ENCODE measurements at regions not wholly inside any gene's neighbourhood (a gene's known extent, or its start where the extent isn't known, plus 50 kb on each side); places are given as distances from the start of the nearest gene placed in this dataset.
A peak's percentile ranks its signal among the peaks of the same experiment; 100 is the strongest.
"Not testable (repeated sequence)": the region's sequence is repeated elsewhere in the genome, so short reads cannot be mapped to it uniquely, and the experiment has no call there.

DNA sequence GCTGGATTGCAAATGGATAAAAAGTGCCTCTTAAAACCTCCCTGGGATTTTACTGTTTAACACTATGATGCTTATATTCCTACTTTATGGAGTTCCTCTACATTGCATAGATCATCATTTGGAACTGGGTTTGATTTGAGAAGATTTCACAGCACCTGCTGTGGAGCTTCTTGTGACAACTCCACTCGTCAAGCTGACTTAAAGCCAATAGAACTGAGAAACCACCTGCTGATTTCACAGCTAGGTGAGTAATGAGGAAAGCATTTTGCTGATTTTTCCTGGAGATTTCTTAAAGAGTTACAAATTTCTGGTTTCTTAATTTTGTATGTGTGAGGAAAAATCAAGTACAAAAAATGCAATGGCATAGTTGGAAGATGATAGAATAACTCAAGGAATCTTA, 739.1 kb upstream of the LRRTM1 start:
- DNase-seq (ENCODE audit: low spot score) = no peak

DNA sequence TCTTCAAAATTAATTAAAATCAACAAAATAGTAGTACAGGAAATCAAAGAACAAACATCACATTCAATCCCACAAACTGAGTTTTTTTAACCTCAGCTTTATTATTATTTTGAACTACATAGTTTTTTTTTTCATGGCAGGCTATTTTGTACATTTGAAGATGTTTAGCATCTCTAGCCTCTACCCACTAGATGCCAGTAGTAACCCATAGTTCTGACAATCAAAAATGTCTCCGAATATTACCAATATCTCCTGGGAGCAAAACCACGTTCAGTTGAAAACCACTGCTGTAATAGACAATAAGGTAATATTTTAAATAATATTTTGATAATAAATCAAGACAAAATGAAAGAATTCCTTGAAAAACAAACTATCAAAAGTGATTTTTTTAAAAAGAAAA, 702.6 kb upstream of the LRRTM1 start:
- no peak for DNase-seq (ENCODE audit: low spot score)

DNA sequence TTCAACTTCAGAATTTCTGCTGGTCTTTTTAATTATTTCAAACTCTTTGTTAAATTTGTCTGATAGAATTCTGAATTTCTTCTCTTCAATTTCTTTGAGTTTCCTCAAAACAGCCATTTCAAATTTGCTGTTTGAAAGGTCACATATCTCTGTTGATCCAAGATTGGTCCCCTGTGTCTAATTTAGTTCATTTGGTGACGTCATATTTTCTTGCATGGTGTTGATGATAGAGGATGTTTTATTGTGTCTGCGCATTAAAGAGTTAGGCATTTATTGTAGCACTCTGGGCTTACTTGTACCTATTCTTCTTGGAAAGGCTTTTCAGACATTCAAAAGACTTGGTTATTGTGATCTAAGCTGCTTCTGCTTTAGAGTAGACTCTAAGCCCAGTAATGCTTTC, 698.4 kb upstream of the LRRTM1 start:
- no peak for DNase-seq (ENCODE audit: low spot score)

DNA sequence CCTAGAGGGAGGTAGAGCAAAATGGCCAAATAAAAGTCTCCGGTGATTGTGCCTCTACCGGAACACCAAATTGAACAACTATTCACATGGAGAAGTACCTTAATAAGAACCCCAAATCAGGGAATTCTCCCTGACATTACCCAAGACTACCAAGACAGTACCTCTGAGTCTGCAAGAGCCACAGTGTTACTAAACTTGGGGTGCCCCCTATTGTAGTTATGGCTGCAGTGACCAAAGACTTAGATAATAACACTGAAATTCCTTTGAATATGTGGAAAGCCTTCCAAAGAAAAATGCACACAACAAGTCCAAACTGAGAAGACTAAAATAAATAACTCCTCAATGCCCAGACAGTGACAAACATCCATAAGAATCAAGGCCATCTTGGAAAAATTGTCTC, 682.9 kb upstream of the LRRTM1 start:
- no peak for DNase-seq (ENCODE audit: low spot score)

DNA sequence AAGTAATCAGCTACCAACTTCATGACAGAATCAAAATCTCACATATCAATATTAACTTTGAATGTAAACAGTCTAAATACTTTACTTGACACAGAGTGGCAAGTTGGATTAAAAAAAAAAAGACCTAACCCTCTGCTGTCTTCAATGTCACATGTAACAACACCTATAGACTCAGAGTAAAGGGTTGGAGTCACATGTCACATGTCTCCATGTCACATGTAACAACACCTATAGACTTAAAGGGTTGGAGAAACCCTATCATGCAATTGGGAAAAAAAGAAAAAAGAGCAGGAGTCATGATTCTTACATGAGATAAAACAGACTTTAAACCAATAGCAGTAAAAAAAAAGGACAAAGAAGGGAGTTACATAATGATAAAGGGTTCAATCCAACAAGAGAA, 665.3 kb upstream of the LRRTM1 start:
- DNase-seq (ENCODE audit: low spot score) = no peak

DNA sequence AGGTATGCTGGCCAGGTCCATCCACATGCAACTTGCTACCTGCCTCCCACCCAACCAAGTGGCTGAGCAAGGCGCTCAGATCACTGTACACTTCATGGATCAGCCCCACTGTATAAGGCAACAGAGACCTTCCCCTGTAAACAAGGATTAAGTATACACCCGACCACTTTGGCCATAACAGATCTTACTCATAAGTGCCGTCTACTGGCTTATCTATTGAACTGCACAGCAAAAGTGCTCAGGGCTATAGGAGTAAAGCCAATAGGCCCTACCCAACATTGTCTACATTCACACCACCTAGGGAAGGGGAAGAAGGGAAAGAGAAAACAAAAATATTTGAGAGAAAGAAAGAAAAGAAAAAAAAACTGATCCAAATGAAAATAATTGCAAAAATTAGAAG, 663.9 kb upstream of the LRRTM1 start:
- no peak for DNase-seq (ENCODE audit: low spot score)

DNA sequence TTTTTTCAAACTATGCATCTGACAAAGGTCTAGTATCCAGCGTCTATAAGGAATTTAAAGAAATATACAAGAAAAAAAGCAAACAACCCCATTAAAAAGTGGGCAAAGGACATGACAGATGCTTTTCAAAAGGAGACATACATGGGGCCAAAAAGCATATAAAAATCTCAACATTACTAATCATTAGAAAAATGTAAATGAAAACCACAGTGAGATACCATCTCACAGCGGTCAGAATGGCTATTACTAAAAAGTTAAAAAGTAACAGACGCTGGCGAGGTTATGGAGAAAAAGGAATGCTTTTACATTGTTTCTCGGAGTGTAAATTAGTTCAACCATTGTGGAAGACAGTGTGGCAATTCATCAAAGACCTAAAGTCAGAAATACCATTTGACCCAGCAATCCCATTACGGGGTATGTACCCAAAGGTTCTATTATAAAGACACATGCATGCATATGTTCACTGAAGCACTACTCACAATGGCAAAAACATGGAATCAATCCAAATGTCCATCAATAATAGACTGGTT, 643.1 kb upstream of the LRRTM1 start:
- DNase-seq (ENCODE audit: low spot score) = no peak

DNA sequence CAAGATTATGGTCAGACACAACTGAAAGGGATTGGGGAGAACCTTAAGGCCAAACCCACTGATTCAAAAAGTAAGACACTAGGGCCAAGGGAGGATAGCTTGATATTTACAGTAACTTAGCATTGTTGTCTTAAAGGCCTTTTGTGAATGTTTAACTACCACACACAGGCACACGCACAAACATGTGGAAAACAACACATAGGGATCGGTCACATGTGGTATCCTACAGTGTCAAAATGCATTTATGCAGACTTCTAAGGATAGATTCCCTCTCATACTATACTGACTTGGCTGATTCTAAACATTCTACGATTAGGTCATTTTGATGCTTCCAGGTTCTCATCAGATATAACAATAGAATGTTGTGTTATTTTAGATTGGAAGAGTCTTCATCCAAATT, 638.9 kb upstream of the LRRTM1 start:
- DNase-seq (ENCODE audit: low spot score) = no peak

DNA sequence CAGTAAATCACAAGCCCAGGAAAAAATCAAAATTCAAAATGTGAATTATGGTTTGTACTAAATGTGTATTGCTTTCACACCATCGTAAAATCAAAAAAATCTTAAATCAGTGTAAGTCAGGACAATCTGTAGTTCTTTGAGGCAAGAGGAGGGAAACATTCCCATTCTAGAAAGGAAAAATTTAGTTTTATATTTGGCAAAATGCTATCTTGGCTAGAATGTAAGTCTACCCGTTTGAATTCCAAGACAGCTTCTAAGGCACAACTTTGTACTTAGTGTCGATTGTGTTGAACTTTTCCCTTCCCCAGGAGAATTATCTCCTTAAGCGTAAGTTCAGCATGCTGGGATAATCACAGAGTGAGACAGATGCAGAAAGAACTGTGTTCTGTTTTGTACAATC, 638.2 kb upstream of the LRRTM1 start:
- no peak for DNase-seq (ENCODE audit: low spot score)

DNA sequence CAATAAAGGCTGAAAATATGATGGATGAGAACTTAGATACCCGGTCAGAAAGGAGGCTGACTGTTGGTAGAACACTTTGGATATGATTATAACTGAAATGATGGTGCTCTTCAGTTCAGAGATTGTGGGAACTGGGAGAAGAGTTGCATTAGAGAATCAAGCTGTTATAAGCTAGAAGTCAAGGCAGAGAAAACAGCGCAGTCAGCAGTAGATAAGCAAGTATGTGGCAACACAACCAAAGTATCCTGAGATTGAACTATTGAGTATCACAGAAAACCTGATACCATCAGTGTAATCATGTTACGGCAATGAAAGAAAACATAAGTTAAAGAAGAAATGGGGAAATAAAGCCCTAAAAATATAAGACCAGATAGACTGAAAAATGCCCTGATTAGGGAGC, 633.9 kb upstream of the LRRTM1 start:
- DNase-seq (ENCODE audit: low spot score) = no peak

DNA sequence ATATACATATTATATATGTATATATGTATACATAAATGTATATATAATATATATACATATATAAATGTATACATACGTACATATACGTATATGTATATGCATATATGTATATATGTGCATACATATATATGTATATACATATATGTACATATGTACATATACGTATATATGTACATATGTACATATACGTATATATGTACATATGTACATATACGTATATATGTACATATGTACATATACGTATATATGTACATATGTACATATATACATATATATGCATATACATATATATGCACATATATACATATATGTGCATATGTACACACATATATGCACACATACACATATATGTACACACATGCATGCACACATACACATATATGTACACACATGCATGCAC, 627.3 kb upstream of the LRRTM1 start:
- not testable (repeated sequence) for DNase-seq (ENCODE audit: low spot score)

DNA sequence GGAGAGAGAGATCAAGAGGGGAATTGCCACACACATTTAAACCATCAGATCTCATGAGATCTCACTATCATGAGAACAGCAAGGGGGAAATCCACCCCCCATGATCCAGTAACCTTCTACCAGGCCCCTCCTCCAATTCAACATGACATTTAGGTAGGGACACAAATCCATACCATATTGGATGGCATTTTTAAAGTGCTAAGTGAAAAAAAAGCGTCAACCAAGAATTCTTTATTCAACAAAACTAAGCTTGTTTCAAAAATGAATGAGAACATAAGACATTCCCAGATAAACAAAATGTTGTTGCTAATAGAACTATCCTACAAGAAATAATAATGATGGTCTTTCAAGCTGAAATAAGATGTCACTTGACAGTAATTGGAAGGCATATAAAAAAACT, 626.2 kb upstream of the LRRTM1 start:
- DNase-seq (ENCODE audit: low spot score) = no peak

DNA sequence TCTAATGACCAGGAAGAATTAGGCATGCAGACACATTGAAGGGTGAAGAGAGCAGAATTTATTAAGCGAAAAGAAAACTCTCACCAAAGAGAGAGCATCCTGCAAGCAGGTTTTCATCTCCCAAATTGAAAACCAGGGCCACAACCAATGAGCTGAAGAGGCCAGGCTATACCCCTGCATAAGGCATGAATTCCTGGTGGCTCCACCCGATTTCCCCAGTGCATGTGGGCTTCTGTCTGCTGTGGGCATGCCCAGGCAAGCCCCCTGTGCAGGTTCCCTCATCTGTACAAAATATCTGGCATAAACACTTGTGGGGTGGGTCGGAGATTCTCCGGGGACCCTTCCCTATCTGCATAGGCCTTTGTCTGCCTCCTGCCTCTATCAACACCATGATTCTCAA, 621.6 kb upstream of the LRRTM1 start:
- DNase-seq (ENCODE audit: low spot score) = no peak

DNA sequence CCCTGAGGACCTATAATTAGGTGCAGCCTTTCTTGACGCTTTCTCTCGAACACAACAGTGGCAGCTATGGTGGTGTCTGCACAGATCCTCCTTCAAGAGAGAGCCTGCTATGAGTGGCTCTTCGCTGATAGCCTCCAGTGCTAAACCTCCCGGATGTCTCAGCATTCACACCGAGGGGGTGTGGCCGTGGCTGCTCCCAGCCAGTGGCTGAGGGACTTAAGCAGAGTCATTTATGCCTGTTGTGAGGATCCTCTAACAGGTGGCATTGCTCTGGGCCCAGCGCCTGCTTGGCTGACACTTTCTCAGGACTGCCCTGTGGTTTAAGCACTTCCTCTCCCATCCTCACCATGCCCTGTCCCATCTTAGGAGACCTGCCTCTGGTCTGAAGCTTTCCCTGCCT, 592.0 kb upstream of the LRRTM1 start:
- DNase-seq (ENCODE audit: low spot score) = peak; percentile 44

DNA sequence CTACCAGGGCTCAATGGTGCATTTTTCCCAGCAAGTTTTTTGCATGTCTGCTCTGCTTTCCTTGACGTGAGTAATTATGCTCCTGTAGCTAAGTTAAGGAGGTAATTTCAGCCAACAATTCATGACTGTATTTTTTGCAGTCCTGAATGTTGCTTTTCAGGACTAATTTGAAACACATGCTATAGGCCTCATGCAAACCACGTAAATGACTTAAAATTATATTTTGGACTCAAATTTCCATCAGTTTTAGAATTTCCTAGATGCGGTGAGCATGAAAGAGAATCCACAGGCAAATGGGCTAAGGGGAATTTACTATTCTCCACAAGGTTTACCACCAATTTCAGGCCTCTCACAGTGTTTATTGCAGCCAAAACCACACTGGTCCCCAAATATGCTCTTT, 589.9 kb upstream of the LRRTM1 start:
- no peak for DNase-seq (ENCODE audit: low spot score)

DNA sequence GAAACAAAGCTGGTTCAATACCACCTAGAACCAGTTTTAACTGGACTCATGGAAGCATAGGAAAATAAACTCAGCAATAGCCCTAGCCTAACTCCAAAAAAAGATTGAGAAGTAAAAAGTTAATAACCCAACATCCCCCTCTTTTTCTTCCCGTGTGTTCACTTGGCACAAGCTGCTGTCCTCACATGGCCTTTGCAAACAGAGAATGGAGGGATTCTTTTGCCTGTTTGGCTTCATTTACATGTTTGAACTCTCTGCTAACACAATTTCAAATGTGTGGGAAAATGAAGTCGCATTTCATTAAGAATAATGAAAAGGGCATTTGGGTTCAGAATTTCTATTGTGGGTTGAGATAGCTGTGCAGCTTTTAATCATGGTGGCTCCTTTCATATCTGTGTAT, 589.2 kb upstream of the LRRTM1 start:
- no peak for DNase-seq (ENCODE audit: low spot score)

DNA sequence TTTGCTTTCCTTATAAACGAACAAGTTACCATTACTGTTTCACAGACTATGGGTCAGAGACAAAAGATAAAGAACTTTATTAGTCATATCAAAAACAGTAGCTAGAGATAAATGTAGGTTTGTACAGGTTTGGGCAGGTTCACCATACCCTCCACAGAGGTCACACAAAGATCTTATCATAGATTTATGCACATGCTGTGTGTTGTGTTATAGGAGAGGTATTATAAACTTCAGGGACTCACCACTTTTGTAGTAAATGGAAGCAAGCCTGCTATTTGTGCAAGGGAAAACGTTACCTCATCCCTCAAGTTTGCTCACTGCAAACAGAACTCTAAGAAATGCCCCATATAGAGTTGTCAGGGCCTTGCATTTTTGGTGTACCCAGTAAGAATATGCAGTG, 584.5 kb upstream of the LRRTM1 start:
- DNase-seq (ENCODE audit: low spot score) = no peak

DNA sequence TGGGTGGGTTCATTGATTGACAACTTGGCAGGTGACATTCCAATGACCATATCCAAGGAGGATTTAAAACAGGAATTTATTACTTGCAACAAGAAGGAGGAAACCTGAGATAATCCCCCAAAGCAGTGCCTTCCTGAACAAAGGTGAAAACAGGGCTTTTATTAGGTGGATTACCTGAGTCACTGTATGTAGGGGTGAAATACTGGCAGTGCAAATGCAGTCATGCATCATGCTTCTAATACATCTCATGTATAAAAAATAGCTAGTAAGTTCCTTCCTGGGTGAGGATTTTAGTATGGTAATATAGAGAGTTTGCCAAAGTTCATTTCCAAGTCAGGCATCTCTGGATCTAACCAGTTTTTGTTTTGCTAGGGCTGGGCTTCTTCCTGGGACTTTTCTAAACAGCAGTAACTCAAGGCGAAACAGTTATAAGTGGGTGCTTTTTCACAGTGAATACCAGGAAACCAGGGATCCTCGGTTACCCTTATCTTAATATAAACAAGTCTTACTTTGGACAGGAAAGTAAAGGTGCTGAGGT, 583.4 kb upstream of the LRRTM1 start:
- no peak for DNase-seq (ENCODE audit: low spot score)

DNA sequence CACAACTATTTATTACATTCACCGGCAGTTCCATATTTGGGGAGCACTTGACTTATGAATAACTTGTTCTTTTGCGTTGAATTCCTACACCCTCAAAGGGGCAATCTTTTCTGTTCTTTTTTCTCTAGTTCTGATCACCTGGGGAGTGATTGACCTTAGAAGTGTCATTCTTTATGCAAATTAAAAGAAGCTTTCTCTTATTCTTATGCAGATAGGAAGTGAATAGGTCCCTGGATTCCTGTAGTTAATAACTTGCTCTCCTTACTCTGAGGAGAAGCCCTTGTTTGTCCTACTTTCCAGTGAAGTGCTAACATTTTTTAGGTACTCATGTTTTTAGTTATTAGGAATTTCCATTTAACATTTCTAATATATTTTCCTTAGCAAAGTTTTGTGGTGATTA, 569.8 kb upstream of the LRRTM1 start:
- DNase-seq (ENCODE audit: low spot score) = no peak

DNA sequence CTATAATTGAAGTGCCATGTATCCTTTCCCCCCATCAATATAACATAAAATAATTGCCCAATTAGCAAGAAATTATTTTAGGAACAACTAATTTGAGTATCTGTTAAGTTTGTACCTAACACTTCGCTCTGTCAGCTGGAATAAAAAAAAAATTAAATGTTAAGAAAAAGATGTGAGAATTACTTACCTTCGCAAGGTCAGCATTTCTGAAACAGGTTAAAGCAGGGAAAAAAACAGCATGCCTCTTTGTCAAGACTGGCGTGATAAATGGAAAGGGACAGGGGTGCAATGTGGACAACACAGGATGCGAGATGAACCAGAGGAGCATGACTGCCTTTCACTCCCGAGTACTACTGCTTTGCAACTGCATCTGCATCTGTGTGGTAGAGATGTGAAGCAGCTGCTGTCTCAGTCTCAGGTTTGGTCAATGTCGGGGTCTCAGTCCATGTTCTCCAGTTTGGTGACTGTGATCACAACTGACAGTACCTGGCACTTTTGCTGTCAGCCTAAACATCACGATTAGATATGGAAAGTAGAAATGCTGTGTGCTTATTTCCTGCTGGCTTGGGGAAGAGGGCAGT, 565.4 kb upstream of the LRRTM1 start:
- DNase-seq (ENCODE audit: low spot score) = no peak

DNA sequence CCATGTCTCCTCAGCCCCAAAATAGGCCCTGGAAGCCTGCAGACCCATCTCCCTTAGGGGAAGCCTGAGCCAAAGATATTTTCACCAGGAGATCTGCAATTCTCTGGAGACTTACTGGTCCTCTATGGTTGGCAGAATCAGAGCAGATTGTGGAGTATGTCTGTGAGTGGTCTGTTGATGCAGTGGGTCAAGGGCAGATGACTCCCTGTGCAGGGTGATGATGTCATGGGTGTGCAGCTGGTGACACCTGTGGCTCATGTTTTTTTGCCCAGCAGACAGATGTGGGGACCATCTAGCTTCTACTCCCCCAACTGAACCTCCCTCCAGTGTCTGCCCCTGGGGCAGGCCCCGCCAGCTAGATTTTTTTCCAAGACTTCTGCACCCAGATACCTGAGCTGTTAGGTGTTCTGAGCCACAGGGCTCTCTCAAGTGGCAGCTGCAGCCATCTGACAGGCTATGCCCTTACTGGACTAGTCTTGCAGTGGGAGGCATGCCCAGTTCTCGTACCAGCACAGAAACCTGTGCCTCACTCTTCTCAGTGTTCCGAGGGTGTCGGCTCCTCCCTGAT, 558.7 kb upstream of the LRRTM1 start:
- no peak for DNase-seq (ENCODE audit: low spot score)

DNA sequence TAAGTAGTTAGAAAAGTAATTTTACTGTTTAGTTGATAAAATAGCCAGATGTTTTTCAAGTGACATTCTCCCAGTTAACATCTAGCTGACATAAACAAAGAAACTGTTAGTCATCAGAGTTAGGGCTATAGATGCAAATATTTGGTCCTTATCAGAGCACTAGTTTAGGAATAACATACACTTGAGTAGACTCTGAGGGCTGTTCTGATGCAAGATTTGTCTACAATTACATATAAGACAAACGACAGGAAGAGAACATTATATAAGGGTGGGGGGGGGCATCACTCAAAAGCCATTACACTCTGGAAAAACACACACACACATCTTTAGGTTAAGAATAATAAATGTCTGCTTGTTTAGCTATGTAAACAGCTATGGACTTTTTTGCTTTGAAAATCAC, 554.4 kb upstream of the LRRTM1 start:
- DNase-seq (ENCODE audit: low spot score) = no peak

DNA sequence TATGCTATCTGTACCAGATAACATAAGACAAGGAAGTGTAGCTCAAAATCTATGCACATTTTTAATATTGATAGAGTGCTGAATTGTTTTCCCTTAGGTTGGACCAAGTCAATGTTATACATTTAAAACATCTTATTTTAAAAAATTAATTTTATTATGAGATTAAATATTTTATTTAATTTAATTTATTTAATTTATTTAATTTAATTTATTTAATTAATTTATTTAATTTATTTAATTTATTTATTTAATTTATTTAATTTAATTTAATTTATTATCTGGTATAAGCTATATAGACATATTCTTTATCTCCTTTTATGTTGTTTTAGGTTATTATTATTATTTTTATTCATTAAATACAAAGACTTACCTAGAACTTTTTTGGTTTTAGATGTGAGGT, 551.7 kb upstream of the LRRTM1 start:
- no peak for DNase-seq (ENCODE audit: low spot score)

DNA sequence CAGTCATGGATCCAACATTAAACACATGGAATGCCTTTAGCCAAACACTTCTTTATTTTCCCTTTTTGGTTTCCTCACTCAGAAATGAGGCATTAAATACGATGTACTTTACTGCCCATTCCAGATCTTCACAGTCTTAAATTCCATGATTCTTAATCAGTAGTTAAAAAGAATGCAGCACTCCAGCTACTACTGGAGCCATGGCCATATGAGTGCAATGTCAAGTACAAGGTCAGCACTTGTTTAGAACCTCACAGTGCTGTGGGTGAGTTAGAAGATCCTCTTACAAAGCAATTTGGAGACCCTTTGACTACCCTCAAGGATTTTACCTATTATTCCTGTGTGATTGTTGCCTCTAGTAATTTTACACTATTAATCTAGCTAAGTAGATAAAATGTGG, 550.3 kb upstream of the LRRTM1 start:
- no peak for DNase-seq (ENCODE audit: low spot score)

Measured in ecto neural progenitor cell (in vitro differentiated cells).